Fibroblast of the aortic adventitia (primary cell): ENCODE measurements at regions not wholly inside any gene's neighbourhood (a gene's known extent, or its start where the extent isn't known, plus 50 kb on each side); places are given as distances from the start of the nearest gene placed in this dataset.
"Not testable (repeated sequence)": the region's sequence is repeated elsewhere in the genome, so short reads cannot be mapped to it uniquely, and the experiment has no call there.

Source experiments
- DNase-seq: peaks from one replicate; pipeline ENCODE4 v3.0.0-alpha.2; 2010; ENCODE audit warnings: low read depth
- H3K4me3 ChIP-seq: 2 replicates; pipeline ENCODE4 v1.5.1; 2011; ENCODE audit warnings: low read depth, mild to moderate bottlenecking, control low read depth, low read length, moderate library complexity
- CTCF ChIP-seq: IDR thresholded peaks from 2 replicates; pipeline ENCODE4 v1.5.1; 2011; ENCODE audit warnings: mild to moderate bottlenecking, low read length, control low read depth, inconsistent platforms; ENCODE audit not compliant: insufficient read depth

GRCh38 chr7:156327916-156328315 lies 312.7 kb upstream of the RNF32 start:
- no peak overlapping the region for H3K4me3 ChIP-seq
- no peak for DNase-seq
- no peak for TF ChIP-seq CTCF

- no peak overlapping the region for H3K4me3 ChIP-seq
- DNase-seq, result no peak
- TF ChIP-seq CTCF, result no peak
These were observed 313.1 kb upstream of the RNF32 start for GRCh38 chr7:156327474-156327873.

- TF ChIP-seq CTCF, result no peak
- no peak for DNase-seq
- no peak overlapping the region for H3K4me3 ChIP-seq
These were observed 316.4 kb upstream of the RNF32 start for GRCh38 chr7:156324201-156324600.

GRCh38 chr7:156321430-156321829 lies 319.1 kb upstream of the RNF32 start:
- DNase-seq, H3K4me3 ChIP-seq: not testable (repeated sequence)

- H3K4me3 ChIP-seq, result no peak overlapping the region
- TF ChIP-seq CTCF, result no peak
- no peak for DNase-seq
These were observed 321.6 kb upstream of the RNF32 start for GRCh38 chr7:156318926-156319325.

- H3K4me3 ChIP-seq, result no peak overlapping the region
- TF ChIP-seq CTCF, result no peak
- no peak for DNase-seq
These were observed 322.1 kb upstream of the RNF32 start for GRCh38 chr7:156318426-156318825.

GRCh38 chr7:156309016-156309620 lies 331.5 kb upstream of the RNF32 start:
- no peak overlapping the region for H3K4me3 ChIP-seq
- TF ChIP-seq CTCF, result no peak
- no peak for DNase-seq
